OCI-LY1 (cell line): ENCODE measurements at regions not wholly inside any gene's neighbourhood (a gene's known extent, or its start where the extent isn't known, plus 50 kb on each side); places are given as distances from the start of the nearest gene placed in this dataset.

Experiments used
- EZH2 ChIP-seq: fragments of 200-600 bp; sonication (generic), shearing (Covaris generic); IDR thresholded peaks from 2 replicates; pipeline ENCODE4 v1.8.0; 2017; ENCODE audit warnings: borderline replicate concordance, mixed run types, mild to moderate bottlenecking, antibody characterized with exemption, low read length, moderate library complexity, mixed read lengths
- TF ChIP-seq, protein P1 (sequence below): fragments of 200-600 bp; sonication (generic), shearing (Covaris generic); IDR thresholded peaks from 2 replicates; pipeline ENCODE4 v1.5.1; 2017; ENCODE audit warnings: mild to moderate bottlenecking, antibody characterized with exemption, low read length, moderate library complexity, mixed read lengths

DNA sequence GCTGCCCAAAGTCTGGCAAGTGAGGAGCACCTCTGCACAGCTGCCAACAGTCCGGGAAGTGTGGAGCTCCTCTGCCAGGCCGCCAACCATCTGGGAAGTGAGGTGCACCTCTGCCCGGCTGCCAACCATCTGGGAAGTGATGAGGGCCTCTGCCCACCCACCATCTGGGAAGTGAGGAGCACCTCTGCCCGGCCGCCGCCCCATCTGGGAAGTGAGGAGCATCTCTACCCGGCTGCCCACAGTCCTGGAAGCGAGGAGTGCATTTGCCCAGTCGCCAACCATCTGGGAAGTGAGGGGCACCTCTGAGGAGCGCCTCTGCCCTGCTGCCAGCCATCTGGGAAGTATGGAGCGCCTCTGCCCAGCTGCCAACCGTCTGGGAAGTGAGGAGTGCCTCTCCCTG is 893.7 kb downstream of the TYW1 start:
- TF ChIP-seq, protein P1, sequence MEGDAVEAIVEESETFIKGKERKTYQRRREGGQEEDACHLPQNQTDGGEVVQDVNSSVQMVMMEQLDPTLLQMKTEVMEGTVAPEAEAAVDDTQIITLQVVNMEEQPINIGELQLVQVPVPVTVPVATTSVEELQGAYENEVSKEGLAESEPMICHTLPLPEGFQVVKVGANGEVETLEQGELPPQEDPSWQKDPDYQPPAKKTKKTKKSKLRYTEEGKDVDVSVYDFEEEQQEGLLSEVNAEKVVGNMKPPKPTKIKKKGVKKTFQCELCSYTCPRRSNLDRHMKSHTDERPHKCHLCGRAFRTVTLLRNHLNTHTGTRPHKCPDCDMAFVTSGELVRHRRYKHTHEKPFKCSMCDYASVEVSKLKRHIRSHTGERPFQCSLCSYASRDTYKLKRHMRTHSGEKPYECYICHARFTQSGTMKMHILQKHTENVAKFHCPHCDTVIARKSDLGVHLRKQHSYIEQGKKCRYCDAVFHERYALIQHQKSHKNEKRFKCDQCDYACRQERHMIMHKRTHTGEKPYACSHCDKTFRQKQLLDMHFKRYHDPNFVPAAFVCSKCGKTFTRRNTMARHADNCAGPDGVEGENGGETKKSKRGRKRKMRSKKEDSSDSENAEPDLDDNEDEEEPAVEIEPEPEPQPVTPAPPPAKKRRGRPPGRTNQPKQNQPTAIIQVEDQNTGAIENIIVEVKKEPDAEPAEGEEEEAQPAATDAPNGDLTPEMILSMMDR, result no peak
- TF ChIP-seq EZH2, result no peak
